ENCODE measurements at regions not wholly inside any gene's neighbourhood (a gene's known extent, or its start where the extent isn't known, plus 50 kb on each side); places are given as distances from the start of the nearest gene placed in this dataset.
A peak's percentile ranks its signal among the peaks of the same experiment; 100 is the strongest.

DNA sequence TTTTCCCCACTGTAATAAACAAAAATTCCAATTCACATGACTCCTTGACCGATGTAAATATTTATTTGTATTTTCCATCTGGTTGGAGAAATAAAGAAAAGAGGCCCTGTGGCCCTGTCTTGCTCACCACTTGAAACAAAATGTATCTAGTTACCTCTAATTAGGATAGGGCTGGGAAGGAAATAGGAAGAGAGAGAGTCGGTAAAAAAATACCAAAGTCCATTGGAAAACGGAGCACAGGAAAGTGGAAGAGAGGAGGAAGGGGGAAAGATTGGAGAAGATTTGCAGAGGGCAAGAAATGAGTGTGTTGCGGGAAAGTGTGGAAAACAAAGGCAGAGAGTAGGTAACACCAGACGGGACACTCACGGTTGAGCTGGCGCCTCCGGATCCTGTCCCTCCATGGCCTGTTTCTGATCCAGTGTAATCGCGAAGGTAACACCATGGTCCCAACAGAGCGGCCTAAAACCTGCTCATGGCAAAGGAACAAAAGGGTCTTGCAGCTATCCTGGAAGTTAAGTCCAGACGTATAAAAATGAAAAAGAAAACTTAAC lies 105.8 kb upstream of the RIPOR2 start:
- no peak for DNase-seq

- DNase-seq: no peak
Observed at GRCh38 chr6:25042036-25042521, 106.3 kb upstream of the RIPOR2 start.

DNA sequence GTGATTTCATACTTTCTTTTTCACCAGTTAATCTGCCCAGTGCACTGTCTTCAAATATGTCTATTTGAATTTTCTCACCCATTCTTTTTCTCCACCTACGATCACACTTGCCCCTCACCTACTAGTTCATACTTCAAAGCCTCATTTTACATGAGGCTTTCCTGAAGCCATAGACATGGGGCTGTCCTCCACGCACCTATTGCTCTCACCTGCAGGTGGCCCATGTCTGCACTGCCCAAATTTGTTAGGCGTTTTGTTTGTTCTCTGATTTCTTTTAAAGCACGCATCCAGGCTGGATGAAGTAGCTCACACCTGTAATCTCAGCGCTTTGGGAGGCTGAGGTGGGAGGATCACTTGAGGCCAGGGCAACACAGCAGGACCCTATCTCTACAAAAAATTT lies 106.8 kb upstream of the RIPOR2 start:
- no peak for DNase-seq

GRCh38 chr6:25042984-25043725 lies 107.4 kb upstream of the RIPOR2 start:
- DNase-seq: no peak

DNA sequence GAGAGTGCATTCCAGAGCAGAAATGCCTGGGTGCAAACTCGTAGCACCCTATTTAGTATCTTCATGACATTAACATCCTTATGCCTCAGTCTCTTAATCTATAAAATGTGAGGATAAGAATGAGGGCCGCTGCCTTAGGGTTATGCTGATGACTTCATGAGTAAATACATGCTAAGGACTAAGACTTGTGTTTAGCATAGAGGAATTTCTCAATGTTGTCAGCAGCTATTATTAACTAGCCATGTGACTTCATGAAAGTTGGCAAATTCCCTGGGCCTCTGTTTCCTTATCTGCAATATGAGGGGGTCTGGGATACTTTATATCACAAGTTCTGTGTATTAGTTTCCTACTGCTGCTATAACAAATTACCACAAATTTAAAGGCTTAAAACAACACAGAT lies 108.1 kb upstream of the RIPOR2 start:
- DNase-seq: no peak

- no peak for DNase-seq
Observed at GRCh38 chr6:25046942-25047341, 111.2 kb upstream of the RIPOR2 start.

DNA sequence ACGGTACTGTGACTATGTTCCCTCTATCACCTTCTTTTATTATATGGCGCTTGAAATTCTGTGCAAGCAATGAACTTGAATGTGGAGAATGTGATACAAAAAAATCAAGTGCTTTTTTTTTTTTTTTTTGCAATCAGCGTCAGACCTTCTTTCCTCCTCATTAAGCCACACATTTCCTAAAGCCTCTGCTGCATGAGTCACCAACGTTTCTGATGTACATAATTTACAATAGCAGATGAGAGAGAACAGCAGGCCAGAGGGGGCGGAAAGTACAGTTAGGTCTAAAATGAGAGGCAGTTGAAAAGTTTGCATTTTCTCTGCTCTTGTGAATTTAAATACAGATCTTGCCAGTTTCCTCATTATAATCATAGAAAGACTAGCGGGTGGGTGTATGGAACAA lies 114.6 kb upstream of the RIPOR2 start:
- peak; percentile 48 for DNase-seq

DNA sequence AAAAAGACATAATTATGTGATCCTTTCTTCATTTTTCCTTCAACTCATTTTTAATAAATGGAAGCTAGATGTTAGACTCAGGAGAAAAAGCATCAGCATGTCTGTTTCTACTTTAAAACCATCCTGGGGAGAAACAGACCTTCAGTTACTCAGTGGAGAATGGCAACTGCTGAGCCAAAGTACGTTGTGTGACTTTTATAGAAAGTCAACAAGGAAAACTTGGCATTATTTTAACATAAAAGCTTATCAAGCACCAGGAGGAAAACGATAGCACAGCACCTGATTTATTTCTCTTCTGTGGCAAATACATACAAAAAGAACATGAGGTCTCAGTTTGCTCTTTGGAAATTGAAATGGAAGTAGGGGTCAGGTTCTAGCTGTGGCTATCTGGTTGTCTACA lies 115.3 kb upstream of the RIPOR2 start:
- no peak for DNase-seq

- no peak for DNase-seq
Observed at GRCh38 chr6:25052181-25052580, 116.4 kb upstream of the RIPOR2 start.

DNA sequence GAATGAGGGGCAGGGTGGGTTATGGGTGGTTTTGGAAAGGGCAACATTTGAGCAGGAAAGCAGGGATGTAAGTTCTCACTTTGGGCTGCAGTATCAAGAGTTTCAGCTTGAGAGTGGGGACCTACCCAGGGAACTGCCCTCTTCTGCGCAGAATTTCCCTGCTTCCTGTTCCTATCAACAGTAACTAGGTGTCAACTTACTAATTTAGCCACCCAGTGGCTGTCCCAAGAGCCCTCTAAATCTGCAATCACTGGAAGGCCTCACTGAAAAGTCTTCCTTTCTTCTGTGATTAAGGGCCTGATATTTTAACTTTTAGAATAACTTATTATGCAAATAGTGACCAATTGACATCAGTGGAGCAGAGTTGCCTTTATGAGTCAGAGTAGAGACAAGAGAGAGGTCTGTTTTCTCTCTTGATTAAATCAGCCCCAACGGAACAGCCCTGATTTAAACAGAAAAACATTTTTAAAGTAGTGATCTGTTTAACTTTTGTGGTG lies 118.2 kb upstream of the RIPOR2 start:
- peak; percentile 45 for DNase-seq

GRCh38 chr6:25054469-25054868 lies 118.7 kb upstream of the RIPOR2 start:
- peak; percentile 25 for DNase-seq

DNA sequence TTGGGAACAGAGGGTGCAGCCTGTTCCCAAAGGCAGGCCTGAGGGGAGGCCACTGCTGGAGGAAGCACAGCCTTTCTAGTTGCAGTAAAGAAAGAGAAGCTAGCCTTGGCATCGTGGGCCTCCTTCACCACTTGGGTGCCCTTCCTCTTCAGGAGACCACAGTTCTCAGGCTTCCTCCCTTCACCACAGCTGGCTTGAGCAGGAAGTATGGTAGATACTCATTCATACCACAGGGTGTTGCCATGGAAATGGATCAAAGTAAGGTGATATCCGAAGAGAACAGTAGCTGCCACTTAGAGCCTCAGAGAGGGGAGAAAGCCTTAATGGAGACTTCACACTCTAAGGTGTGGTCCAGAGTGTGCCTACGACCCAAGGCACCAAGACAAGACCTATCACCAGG lies 120.4 kb upstream of the RIPOR2 start:
- no peak for DNase-seq

DNA sequence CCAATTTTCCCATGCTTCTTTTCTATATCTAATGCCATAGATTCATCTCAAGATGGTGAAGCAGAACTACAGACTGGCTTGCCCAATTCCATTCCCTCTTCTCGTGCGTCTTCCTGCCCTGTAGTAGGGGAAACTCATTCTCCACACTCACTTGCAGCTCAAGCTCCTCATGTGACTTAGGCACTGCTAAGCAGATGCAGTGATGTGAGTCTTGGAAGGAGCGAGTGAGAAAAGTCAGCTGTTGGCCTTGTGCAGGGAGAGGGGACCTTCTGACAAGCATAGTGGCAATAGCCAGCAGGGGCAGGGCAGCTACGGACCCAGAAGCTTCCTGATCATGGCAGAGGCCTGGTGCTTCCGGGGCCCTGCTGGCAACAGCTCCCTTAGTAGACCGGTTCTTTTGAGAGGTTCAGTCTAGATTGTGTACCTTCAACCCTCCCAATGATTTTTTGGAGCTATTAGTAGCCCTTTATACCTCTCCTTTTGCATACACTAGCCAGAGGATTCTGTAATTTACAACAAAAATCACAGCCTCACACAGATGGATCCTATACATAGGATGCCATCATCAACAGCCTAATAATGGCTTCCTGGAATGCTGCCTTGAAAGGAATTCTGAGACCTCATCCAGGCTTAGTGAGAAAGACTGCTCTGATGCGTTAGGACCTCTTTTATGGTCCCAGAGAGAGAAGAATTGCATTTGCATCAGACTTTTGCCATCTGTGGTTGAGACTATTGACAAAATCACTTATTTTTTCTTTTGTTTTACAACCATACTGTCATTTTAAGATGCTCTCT lies 121.5 kb upstream of the RIPOR2 start:
- DNase-seq: no peak

DNA sequence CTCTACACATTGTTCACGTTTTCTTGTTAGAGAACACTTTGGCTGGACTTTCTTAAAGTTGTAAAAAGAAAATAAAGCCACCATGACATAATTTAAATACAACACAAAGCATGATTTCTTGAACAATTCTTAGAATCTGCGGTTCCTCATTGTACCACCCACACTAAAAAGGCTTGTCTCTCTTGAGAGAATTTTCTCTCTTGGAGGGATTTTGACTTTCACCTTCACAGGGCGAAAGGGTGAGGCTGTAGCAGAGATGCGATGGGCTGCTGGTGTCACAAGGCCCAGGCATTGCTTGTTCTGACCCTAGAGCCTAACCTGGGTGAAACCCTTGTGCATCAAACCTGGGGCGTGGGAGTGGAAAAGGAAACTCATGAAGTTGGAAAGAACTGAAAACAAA lies 122.7 kb upstream of the RIPOR2 start:
- no peak for DNase-seq

- no peak for DNase-seq
Observed at GRCh38 chr6:25058941-25059340, 123.2 kb upstream of the RIPOR2 start.

DNA sequence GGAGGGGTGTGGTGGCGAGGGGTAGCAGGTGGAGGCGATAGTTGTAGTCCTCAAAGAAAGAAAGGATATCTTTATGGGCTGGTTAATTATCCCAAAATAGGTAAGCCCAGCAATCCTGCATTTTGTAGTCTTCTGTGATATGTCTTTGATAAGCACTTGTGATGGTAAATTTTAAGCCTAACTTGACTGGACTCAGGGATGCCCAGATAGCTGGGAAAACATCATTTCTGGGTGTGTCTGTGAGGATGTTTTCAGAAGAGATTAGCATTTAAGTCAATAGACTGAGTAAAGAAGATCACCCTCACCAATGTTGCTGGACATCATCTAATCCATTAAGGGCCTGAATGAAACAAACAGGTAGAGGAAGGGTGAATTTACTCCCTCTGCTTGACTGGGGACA lies 124.8 kb upstream of the RIPOR2 start:
- no peak for DNase-seq

GRCh38 chr6:25061289-25061936 lies 125.7 kb upstream of the RIPOR2 start:
- DNase-seq: peak; percentile 7

DNA sequence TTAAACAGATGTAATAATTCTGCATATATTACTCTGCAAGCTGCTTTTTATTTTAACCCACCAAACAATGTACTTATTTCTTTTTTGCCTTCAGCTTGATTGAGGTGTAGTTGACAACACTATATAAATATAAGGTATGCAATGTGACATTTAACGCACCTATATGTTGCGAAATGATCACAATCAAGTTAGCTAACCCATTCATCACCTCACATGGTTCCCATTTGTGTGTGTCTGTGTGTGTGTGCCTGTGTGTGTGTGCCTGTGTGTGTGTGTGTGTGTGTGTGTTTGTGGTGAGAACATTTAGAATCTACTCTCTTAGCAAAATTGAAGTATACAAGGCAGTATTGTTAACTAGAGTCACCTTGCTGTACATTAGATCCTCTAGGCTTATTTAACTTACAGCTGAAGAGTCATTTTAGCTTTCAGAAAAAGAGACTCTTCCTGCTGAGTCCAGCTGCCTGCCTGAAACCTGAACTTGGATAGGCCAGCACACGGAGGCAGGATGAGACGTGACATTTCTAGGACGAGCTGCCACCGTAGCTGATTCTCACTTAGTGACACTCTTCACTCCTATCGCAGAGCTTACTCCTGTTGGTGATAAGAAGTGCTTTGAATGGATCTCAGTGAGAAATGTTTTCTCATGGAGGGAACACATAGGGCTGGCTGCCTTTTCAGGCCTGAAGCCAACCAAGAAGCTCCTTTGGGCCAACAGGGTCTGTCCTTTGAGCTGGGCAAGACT lies 126.5 kb upstream of the RIPOR2 start:
- no peak for DNase-seq

- no peak for DNase-seq
Observed at GRCh38 chr6:25064006-25064405, 128.2 kb upstream of the RIPOR2 start.

- DNase-seq: no peak
Observed at GRCh38 chr6:25065666-25066065, 129.9 kb upstream of the RIPOR2 start.

DNA sequence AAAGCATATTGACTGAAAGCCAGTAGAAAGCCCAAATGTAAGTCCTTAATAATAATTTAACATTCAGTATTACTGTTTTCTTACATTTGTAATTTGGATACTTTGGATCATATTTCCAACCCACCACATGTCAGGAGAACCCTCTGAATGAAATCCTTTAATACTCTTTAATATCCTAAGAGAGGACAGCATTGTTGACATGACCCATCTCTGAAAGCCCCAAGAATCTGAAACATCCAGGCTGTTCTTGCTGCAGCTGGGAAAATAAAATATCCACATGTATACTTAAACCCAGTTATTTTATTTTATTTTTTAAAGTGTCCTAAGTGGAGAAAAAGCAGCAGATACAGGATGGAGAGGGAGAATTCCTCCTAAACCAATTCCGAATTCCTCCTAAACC lies 130.8 kb upstream of the RIPOR2 start:
- no peak for DNase-seq

DNA sequence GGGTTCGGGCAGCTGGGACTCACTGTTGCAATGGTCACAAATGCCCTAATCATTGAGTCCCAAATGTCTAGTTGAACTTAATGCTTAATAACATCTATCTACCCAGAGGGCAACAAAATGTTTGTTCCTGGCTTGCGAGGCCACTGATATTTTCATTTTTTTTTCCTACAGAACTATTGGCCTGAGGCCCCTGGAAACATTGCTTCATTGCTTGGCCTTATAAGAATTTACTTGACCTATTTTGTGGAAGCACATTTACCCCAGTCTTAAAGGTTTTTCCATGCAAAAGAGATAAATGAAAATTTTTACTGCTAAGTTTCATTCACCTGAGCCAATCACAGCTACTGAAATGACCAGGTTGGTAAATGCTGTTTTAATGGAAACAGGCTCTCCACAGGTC lies 133.1 kb upstream of the RIPOR2 start:
- no peak for DNase-seq
